Neural progenitor cell (in vitro differentiated cells): ENCODE measurements at regions not wholly inside any gene's neighbourhood (a gene's known extent, or its start where the extent isn't known, plus 50 kb on each side); places are given as distances from the start of the nearest gene placed in this dataset.

Experiments used
- CTCF ChIP-seq: fragments of 200-600 bp; sonication (generic); IDR thresholded peaks from 2 replicates; pipeline ENCODE4 v1.5.1; 2017; ENCODE audit warnings: antibody characterized with exemption, mild to moderate bottlenecking
- EZH2 ChIP-seq: fragments of 200-600 bp; sonication (generic); IDR thresholded peaks from 2 replicates; pipeline ENCODE4 v1.6.1; 2017; ENCODE audit warnings: antibody characterized with exemption, mild to moderate bottlenecking, moderate library complexity

DNA sequence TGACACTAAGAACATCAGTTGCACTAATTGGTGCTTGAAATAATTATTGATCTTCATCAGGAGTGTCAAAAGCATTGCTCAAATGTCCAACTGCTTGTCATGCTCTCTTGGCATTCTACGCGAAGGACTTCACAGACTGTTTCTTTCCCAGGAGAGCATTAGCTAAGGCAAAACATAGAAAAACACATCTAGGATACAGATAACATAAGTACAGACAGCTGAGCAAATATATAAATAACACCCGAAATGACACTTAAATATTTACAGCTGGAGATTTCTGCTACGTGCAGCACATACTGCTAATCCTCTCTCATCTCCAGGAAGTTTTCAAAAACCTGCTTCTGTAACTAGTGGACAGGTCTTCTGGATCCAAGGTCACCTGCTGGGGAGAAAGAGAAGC lies 120.0 kb upstream of the PRMT8 start:
- TF ChIP-seq CTCF: no peak
- TF ChIP-seq EZH2: no peak
